Esophagus squamous epithelium (tissue), 5 donors: ENCODE measurements at regions not wholly inside any gene's neighbourhood (a gene's known extent, or its start where the extent isn't known, plus 50 kb on each side); places are given as distances from the start of the nearest gene placed in this dataset.

ENCODE experiments used
- DNase-seq: peaks from one replicate; lab custom pipeline; 2025; lab: John Stamatoyannopoulos, UW
- H3K27ac ChIP-seq, 4 donors: fragments of 200-600 bp; sonication (generic); one replicate each; pipeline ENCODE4 v1.5.1; 2016 to 2019; ENCODE audit warnings: mild to moderate bottlenecking in 1 of 4
- H3K27me3 ChIP-seq, 4 donors: fragments of 200-600 bp; sonication (generic); 1 replicate in 3 of 4; 2 replicates in 1 of 4; pipeline versions ENCODE4 v1.5.1 to v1.6.0; 2017 to 2021; ENCODE audit warnings: antibody characterized with exemption in 1 of 4
- H3K36me3 ChIP-seq, 3 donors: fragments of 200-600 bp; sonication (generic); one replicate each; pipeline ENCODE4 v1.5.1; 2016 to 2019
- H3K4me1 ChIP-seq, 3 donors: fragments of 200-600 bp; sonication (generic); one replicate each; pipeline ENCODE4 v1.5.1; 2017 to 2019
- H3K4me3 ChIP-seq, 4 donors: fragments of 200-600 bp; sonication (generic); 1 replicate in 3 of 4; 2 replicates in 1 of 4; pipeline ENCODE4 v1.5.1; 2016 to 2019; ENCODE audit warnings: mild to moderate bottlenecking in 2 of 4, moderate library complexity in 1 of 4
- H3K9me3 ChIP-seq, 3 donors: fragments of 200-600 bp; sonication (generic); one replicate each; pipeline ENCODE4 v1.5.1; 2016 to 2019
- CTCF ChIP-seq, 6 experiments: fragments of 450-650 bp in 4 of 6; fragments of 200-600 bp in 2 of 6; sonication (generic) in 2 of 6; IDR thresholded peaks; one replicate each; pipeline ENCODE4 v1.5.1; 2016 to 2019; ENCODE audit warnings: antibody characterized with exemption in 6 of 6, mild to moderate bottlenecking in 4 of 6, moderate library complexity in 4 of 6
- POLR2A ChIP-seq, 4 donors: fragments of 450-650 bp; IDR thresholded peaks; one replicate each; pipeline ENCODE4 v1.6.1; 2017; ENCODE audit warnings: antibody characterized with exemption in 4 of 4, mild to moderate bottlenecking in 4 of 4, moderate library complexity in 3 of 4
- WGBS, 2 donors: methylation state at CpG; one replicate each; pipeline ENCODE4 v1.1.5; 2018; 5-methylcytosine and 5-hydroxymethylcytosine counted together
- intact Hi-C: fragments of 100-400 bp; cut with DNase I; formaldehyde crosslinking; loops from one replicate; pipeline ENCODE4 v1.15.0; 2022
- donor health status: DM: yes; HTN: yes; CAD: no.

GRCh38 chr22:27667121-27667843, 134.3 kb downstream of the MN1 start:
- H3K4me1 ChIP-seq: peaks cover 7 to 38% (median 15%) of the 10 kb centered on the region in 3 donors
- peaks cover 0 to 6% (median 0%) of the 10 kb centered on the region in 4 donors for H3K27me3 ChIP-seq
- no peak overlapping the region for H3K4me3 ChIP-seq
- no peak for DNase-seq
- no peaks in the 10 kb centered on the region for H3K36me3 ChIP-seq
- 56 to 72% methylated on average over 10 to 13 of the region's 16 CpGs for WGBS, 2 donors
- peaks cover 0 to 5% (median 3%) of the 10 kb centered on the region in 3 donors for H3K9me3 ChIP-seq
- peak overlapping the region in 3 of 4 donors; percentile 3 to 34 (median 10) for H3K27ac ChIP-seq
- TF ChIP-seq POLR2A (IDR thresholded peaks at IDR 0.05): no peak
- intact Hi-C loops: no loop called here

- TF ChIP-seq POLR2A (IDR thresholded peaks at IDR 0.05) (no peak), CTCF (IDR thresholded peaks at IDR 0.05) (no peak)
- H3K27ac ChIP-seq: peak overlapping the region in 1 of 4 donors; percentile 39
- no peak for DNase-seq
- H3K36me3 ChIP-seq: no peaks in the 10 kb centered on the region
- WGBS, 2 donors: 47 to 83% methylated on average over 2 to 5 of the region's 7 CpGs
- H3K9me3 ChIP-seq: peaks cover 0 to 5% (median 3%) of the 10 kb centered on the region in 3 donors
- peaks cover 0 to 6% (median 0%) of the 10 kb centered on the region in 4 donors for H3K27me3 ChIP-seq
- intact Hi-C loops: no loop called here
- peaks cover 0 to 34% (median 9%) of the 10 kb centered on the region in 3 donors for H3K4me1 ChIP-seq
- H3K4me3 ChIP-seq: no peak overlapping the region
These were observed 132.4 kb downstream of the MN1 start for GRCh38 chr22:27668828-27669797.

GRCh38 chr22:27669798-27670599, 131.6 kb downstream of the MN1 start:
- peaks cover 0 to 6% (median 0%) of the 10 kb centered on the region in 4 donors for H3K27me3 ChIP-seq
- peaks cover 0 to 5% (median 3%) of the 10 kb centered on the region in 3 donors for H3K9me3 ChIP-seq
- peaks cover 0 to 34% (median 11%) of the 10 kb centered on the region in 3 donors for H3K4me1 ChIP-seq
- DNase-seq: no peak
- H3K27ac ChIP-seq: peak overlapping the region in 1 of 4 donors; percentile 9
- no peak overlapping the region for H3K4me3 ChIP-seq
- intact Hi-C loops: no loop called here
- TF ChIP-seq CTCF (IDR thresholded peaks at IDR 0.05) (no peak), POLR2A (IDR thresholded peaks at IDR 0.05) (no peak)
- no peaks in the 10 kb centered on the region for H3K36me3 ChIP-seq
- WGBS, 2 donors: 13 to 31% methylated on average over 5 to 7 of the region's 13 CpGs

- 35 to 41% methylated on average over 4 to 5 of the region's 16 CpGs for WGBS, 2 donors
- Histone ChIP-seq H3K4me3 (no peak overlapping the region), H3K27me3 (peaks cover 0 to 6% (median 0%) of the 10 kb centered on the region in 4 donors), H3K27ac (peak overlapping the region in 1 of 4 donors; percentile 9), H3K9me3 (peaks cover 0 to 5% (median 3%) of the 10 kb centered on the region in 3 donors), H3K36me3 (no peaks in the 10 kb centered on the region), H3K4me1 (peaks cover 0 to 34% (median 11%) of the 10 kb centered on the region in 3 donors)
- TF ChIP-seq POLR2A (IDR thresholded peaks at IDR 0.05) (no peak), CTCF (IDR thresholded peaks at IDR 0.05) (no peak)
- intact Hi-C loops: no loop called here
- DNase-seq: no peak
These were observed 130.7 kb downstream of the MN1 start for GRCh38 chr22:27670701-27671412.
